HepG2 (cell line): ENCODE measurements at regions not wholly inside any gene's neighbourhood (a gene's known extent, or its start where the extent isn't known, plus 50 kb on each side); places are given as distances from the start of the nearest gene placed in this dataset.

Experiments
- CBFB ChIP-seq: sonication (generic); formaldehyde crosslinking; IDR thresholded peaks from 2 replicates; pipeline ENCODE4 v1.4.0; 2020; ENCODE audit warnings: missing genetic modification reagents
- CREBL2 ChIP-seq: sonication (generic); formaldehyde crosslinking; IDR thresholded peaks from 2 replicates; pipeline ENCODE4 v1.8.1; 2023; ENCODE audit warnings: missing genetic modification reagents, mild to moderate bottlenecking, borderline replicate concordance
- CTCF ChIP-seq: sonication (generic); formaldehyde crosslinking; IDR thresholded peaks from 2 replicates; pipeline ENCODE4 v1.5.0; 2020; ENCODE audit warnings: mild to moderate bottlenecking, missing genetic modification reagents, moderate library complexity
- DRAP1 ChIP-seq: IDR thresholded peaks from 2 replicates; pipeline ENCODE4 v1.6.1; 2016; ENCODE audit warnings: missing genetic modification reagents, missing compliant biosample characterization
- KDM2A ChIP-seq: sonication (generic); formaldehyde crosslinking; IDR thresholded peaks from 2 replicates; pipeline ENCODE4 v1.4.0; 2020; ENCODE audit warnings: low read depth, missing genetic modification reagents, borderline replicate concordance
- SETDB1 ChIP-seq: sonication (generic); formaldehyde crosslinking; IDR thresholded peaks from 2 replicates; pipeline ENCODE4 v1.5.1; 2020; ENCODE audit warnings: missing genetic modification reagents, mild to moderate bottlenecking, borderline replicate concordance
- SMAD1 ChIP-seq: sonication (generic); formaldehyde crosslinking; IDR thresholded peaks from 2 replicates; pipeline ENCODE4 v1.4.0; 2020; ENCODE audit warnings: missing genetic modification reagents, low read depth, mild to moderate bottlenecking, borderline replicate concordance
- SOX6 ChIP-seq, 2 experiments: fragments of 450-650 bp in 1 of 2; sonication (generic) in 1 of 2; formaldehyde crosslinking in 1 of 2; IDR thresholded peaks; 2 replicates each; pipeline versions ENCODE4 v1.4.0 to v1.6.1; 2017 to 2020; ENCODE audit warnings: antibody characterized with exemption in 1 of 2, mild to moderate bottlenecking in 1 of 2, missing genetic modification reagents in 1 of 2
- ZC3H4 ChIP-seq: sonication (generic); formaldehyde crosslinking; IDR thresholded peaks from 2 replicates; pipeline ENCODE4 v1.4.0; 2020; ENCODE audit warnings: missing genetic modification reagents, borderline replicate concordance
- ZFP62 ChIP-seq: sonication (generic); formaldehyde crosslinking; IDR thresholded peaks from 2 replicates; pipeline ENCODE4 v1.4.0; 2020; ENCODE audit warnings: missing genetic modification reagents
- ZKSCAN1 ChIP-seq: fragments of 150-350 bp; IDR thresholded peaks from 2 replicates; pipeline ENCODE4 v1.6.1; 2014; ENCODE audit warnings: low read length
- ZNF232 ChIP-seq: sonication (generic); formaldehyde crosslinking; IDR thresholded peaks from 2 replicates; pipeline ENCODE4 v1.4.0; 2020; ENCODE audit warnings: missing genetic modification reagents, borderline replicate concordance
- ZNF256 ChIP-seq: sonication (generic); formaldehyde crosslinking; conservative IDR thresholded peaks from 2 replicates; pipeline ENCODE4 v1.4.0; 2020; ENCODE audit warnings: missing genetic modification reagents

- TF ChIP-seq SOX6 (IDR thresholded peaks at IDR 0.05) = no peak
- no peak for TF ChIP-seq SOX6 (CRISPR knock-in tag; IDR thresholded peaks at IDR 0.05)
- no peak for TF ChIP-seq ZNF256
- no peak for TF ChIP-seq DRAP1 (CRISPR knock-in tag)
- TF ChIP-seq CTCF (CRISPR knock-in tag) = no peak
- no peak for TF ChIP-seq ZNF232 (CRISPR knock-in tag)
- no peak for TF ChIP-seq SMAD1 (CRISPR knock-in tag)
- TF ChIP-seq SETDB1 (CRISPR knock-in tag) = no peak
- TF ChIP-seq CBFB = no peak
- TF ChIP-seq CREBL2 (CRISPR knock-in tag) = no peak
- TF ChIP-seq KDM2A (CRISPR knock-in tag) = no peak
- no peak for TF ChIP-seq ZKSCAN1
- no peak for TF ChIP-seq ZFP62 (CRISPR knock-in tag)
- no peak for TF ChIP-seq ZC3H4 (CRISPR knock-in tag)
Observed at GRCh38 chr5:104265531-104266140, 703.0 kb upstream of the NUDT12 start.
